ENCODE measurements at regions not wholly inside any gene's neighbourhood (a gene's known extent, or its start where the extent isn't known, plus 50 kb on each side); places are given as distances from the start of the nearest gene placed in this dataset.

DNA sequence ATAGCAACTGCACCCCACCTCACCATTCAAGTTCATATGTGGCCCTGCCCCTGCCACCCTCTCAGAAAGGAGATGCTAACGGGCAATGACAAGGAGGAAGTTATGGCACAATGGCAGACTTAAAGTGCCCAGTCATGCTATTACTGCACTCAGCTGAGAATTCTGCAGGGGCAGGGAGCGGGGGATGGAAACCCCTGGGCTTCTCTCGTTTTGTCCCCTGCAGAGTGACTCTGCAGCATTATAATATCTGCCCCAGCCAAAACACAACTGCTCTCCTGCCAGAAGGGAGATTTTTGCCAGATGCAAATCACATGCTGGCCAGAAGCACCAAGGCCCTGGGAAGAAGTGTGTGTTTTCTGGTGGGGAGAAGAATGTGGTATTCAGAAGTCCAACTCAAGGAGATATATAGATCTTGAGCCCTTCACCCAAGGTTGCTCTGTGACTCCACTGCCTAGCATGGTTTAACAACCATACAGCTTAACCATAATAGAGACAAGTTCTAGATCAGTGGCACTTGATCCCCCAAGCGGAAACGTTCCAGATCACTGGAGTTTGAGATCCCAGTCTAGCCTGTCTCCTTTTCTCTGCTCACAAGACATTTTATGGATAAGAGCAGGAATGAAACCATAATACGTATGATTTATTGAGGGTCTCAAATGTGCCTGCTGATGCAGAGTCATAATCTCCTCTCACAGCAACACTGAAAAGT lies 207.0 kb upstream of the MAP3K1 start:
- ChIA-PET POLR2A (interaction anchor here (0.9 to 2.3 kb wide), 5 partner anchors 8 to 74 kb away, joined by 3 to 7 read pairs (median 3); no protein-coding TSS in a partner anchor), CTCF (interaction anchor here (0.6 to 1.1 kb wide), 4 partner anchors 12 to 229 kb away, joined by 3 to 4 read pairs (median 3); no protein-coding TSS in a partner anchor)
- Mint-ChIP-seq H3K36me3 (ENCODE audit: insufficient read depth, unreplicated experiment) (no peaks in the 10 kb centered on the region), H3K27ac (ENCODE audit: low read depth, unreplicated experiment) (peak overlapping the region; percentile 54), H3K4me1 (ENCODE audit: insufficient read depth, unreplicated experiment) (peaks cover 12% of the 10 kb centered on the region), H3K9me3 (ENCODE audit: unreplicated experiment) (peaks cover 9% of the 10 kb centered on the region), H3K27me3 (ENCODE audit: insufficient read depth, unreplicated experiment) (no peaks in the 10 kb centered on the region), H3K4me3 (ENCODE audit: unreplicated experiment) (no peak overlapping the region)
- BruUV-seq (replicated peaks): no TSS peak
- intact Hi-C loops (cut with micrococcal nuclease): no loop called here
- TF ChIP-seq, protein P1, sequence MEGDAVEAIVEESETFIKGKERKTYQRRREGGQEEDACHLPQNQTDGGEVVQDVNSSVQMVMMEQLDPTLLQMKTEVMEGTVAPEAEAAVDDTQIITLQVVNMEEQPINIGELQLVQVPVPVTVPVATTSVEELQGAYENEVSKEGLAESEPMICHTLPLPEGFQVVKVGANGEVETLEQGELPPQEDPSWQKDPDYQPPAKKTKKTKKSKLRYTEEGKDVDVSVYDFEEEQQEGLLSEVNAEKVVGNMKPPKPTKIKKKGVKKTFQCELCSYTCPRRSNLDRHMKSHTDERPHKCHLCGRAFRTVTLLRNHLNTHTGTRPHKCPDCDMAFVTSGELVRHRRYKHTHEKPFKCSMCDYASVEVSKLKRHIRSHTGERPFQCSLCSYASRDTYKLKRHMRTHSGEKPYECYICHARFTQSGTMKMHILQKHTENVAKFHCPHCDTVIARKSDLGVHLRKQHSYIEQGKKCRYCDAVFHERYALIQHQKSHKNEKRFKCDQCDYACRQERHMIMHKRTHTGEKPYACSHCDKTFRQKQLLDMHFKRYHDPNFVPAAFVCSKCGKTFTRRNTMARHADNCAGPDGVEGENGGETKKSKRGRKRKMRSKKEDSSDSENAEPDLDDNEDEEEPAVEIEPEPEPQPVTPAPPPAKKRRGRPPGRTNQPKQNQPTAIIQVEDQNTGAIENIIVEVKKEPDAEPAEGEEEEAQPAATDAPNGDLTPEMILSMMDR (IDR thresholded peaks at IDR 0.05; ENCODE audit: unreplicated experiment): no peak
- no peak for DNase-seq (ENCODE audit: unreplicated experiment)

DNA sequence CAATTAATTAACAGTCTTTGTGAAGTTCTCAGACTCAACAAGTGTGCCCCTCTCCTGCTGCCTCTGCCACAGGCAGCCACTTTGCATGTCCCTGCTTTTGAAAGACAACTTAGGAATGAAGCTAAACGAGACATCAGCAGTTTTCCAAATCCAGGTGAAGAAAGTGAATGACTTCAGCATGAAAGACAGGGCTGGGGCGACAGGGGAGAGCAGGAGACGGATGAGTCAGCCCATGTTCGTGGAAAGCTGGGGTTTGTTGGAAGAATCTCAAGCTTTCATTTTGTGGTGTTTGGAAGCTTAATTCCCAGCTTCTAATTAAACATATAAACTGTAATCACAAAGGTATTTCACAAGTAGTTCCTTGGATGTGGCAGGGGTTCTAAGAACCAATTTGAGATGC lies 207.8 kb upstream of the MAP3K1 start:
- Mint-ChIP-seq H3K36me3 (ENCODE audit: insufficient read depth, unreplicated experiment) (no peaks in the 10 kb centered on the region), H3K27me3 (ENCODE audit: insufficient read depth, unreplicated experiment) (no peaks in the 10 kb centered on the region), H3K4me1 (ENCODE audit: insufficient read depth, unreplicated experiment) (peaks cover 12% of the 10 kb centered on the region), H3K27ac (ENCODE audit: low read depth, unreplicated experiment) (peak overlapping the region; percentile 54), H3K4me3 (ENCODE audit: unreplicated experiment) (no peak overlapping the region), H3K9me3 (ENCODE audit: unreplicated experiment) (peaks cover 9% of the 10 kb centered on the region)
- ChIA-PET CTCF (interaction anchor here (0.6 to 1.1 kb wide), 5 partner anchors 13 to 230 kb away, joined by 3 to 4 read pairs (median 3); no protein-coding TSS in a partner anchor), POLR2A (interaction anchor here (0.5 to 2.3 kb wide), 7 partner anchors 9 to 208 kb away, joined by 3 to 7 read pairs (median 3); partner anchors contain the start of gene MAP3K1)
- intact Hi-C loops (cut with micrococcal nuclease): no loop called here
- BruUV-seq (replicated peaks): no TSS peak
- DNase-seq (ENCODE audit: unreplicated experiment): peak; percentile 53
- TF ChIP-seq, protein P1 (IDR thresholded peaks at IDR 0.05; ENCODE audit: unreplicated experiment): no peak

DNA sequence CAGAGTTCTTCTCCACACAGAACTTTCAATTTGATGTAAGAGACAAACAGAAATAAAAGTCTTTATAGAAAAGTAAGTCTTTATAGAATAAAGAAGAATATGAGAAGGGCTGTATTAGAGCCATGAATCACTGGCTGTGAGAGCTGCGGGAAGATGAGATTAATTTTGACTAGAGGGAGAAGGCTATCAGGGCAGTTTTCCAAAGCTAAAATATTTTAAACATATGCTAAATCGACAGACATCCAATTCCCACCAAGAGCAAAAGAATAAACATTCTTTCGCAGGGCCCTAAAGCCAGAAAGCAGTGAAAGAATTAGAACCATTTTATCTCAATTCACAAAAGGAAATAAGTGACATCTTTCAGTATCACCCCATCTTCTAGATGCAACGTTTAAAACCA lies 208.3 kb upstream of the MAP3K1 start:
- CTCF ChIA-PET: interaction anchor here (1.1 kb wide), 1 partner anchor 61 kb away, joined by 3 read pairs; no protein-coding TSS in a partner anchor
- no peak overlapping the region for H3K4me3 Mint-ChIP-seq (ENCODE audit: unreplicated experiment)

GRCh38 chr5:56606192-56606591 lies 209.2 kb upstream of the MAP3K1 start:
- peaks cover under 1% of the 10 kb centered on the region for H3K9me3 Mint-ChIP-seq (ENCODE audit: unreplicated experiment)
- intact Hi-C loops (cut with micrococcal nuclease): no loop called here
- H3K4me3 Mint-ChIP-seq (ENCODE audit: unreplicated experiment): no peak overlapping the region
- no peak overlapping the region for H3K27ac Mint-ChIP-seq (ENCODE audit: low read depth, unreplicated experiment)
- POLR2A ChIA-PET: interaction anchor here (0.6 kb wide), 1 partner anchor 21 kb away, joined by 3 read pairs; no protein-coding TSS in a partner anchor
- no peaks in the 10 kb centered on the region for H3K27me3 Mint-ChIP-seq (ENCODE audit: insufficient read depth, unreplicated experiment)
- TF ChIP-seq, protein P1 (IDR thresholded peaks at IDR 0.05; ENCODE audit: unreplicated experiment): no peak
- CTCF ChIA-PET: interaction anchor here (0.7 to 0.8 kb wide), 2 partner anchors 34 to 71 kb away, joined by 3 to 4 read pairs; no protein-coding TSS in a partner anchor
- H3K36me3 Mint-ChIP-seq (ENCODE audit: insufficient read depth, unreplicated experiment): no peaks in the 10 kb centered on the region
- no peak for DNase-seq (ENCODE audit: unreplicated experiment)
- peaks cover 12% of the 10 kb centered on the region for H3K4me1 Mint-ChIP-seq (ENCODE audit: insufficient read depth, unreplicated experiment)
- no TSS peak for BruUV-seq (replicated peaks)

More for the DNA sequence above, 208.3 kb upstream of the MAP3K1 start:
- peaks cover 9% of the 10 kb centered on the region for H3K9me3 Mint-ChIP-seq (ENCODE audit: unreplicated experiment)
- no peak for DNase-seq (ENCODE audit: unreplicated experiment)
- POLR2A ChIA-PET: interaction anchor here (0.5 to 2.3 kb wide), 8 partner anchors 9 to 209 kb away, joined by 3 to 7 read pairs (median 3); partner anchors contain the start of gene MAP3K1
- TF ChIP-seq, protein P1 (IDR thresholded peaks at IDR 0.05; ENCODE audit: unreplicated experiment): no peak
- no TSS peak for BruUV-seq (replicated peaks)
- H3K4me1 Mint-ChIP-seq (ENCODE audit: insufficient read depth, unreplicated experiment): peaks cover 12% of the 10 kb centered on the region
- no peaks in the 10 kb centered on the region for H3K27me3 Mint-ChIP-seq (ENCODE audit: insufficient read depth, unreplicated experiment)
- H3K27ac Mint-ChIP-seq (ENCODE audit: low read depth, unreplicated experiment): no peak overlapping the region
- no peaks in the 10 kb centered on the region for H3K36me3 Mint-ChIP-seq (ENCODE audit: insufficient read depth, unreplicated experiment)
- intact Hi-C loops (cut with micrococcal nuclease): no loop called here

Data from MCF 10A (cell line).